Retinal pigment epithelial cell (primary cell): ENCODE measurements at regions not wholly inside any gene's neighbourhood (a gene's known extent, or its start where the extent isn't known, plus 50 kb on each side); places are given as distances from the start of the nearest gene placed in this dataset.

Source experiments
- DNase-seq: peaks from one replicate; pipeline ENCODE4 v3.0.0-alpha.2; 2010; ENCODE audit warnings: low read depth
- H3K4me3 ChIP-seq: 2 replicates; pipeline ENCODE4 v1.5.1; 2011; ENCODE audit warnings: mild to moderate bottlenecking, low read length, control low read depth, moderate library complexity
- TF ChIP-seq, protein P1 (sequence below): conservative IDR thresholded peaks from 2 replicates; pipeline ENCODE4 v1.5.1; 2011; ENCODE audit warnings: low read depth, low read length, control low read depth, inconsistent platforms

DNA sequence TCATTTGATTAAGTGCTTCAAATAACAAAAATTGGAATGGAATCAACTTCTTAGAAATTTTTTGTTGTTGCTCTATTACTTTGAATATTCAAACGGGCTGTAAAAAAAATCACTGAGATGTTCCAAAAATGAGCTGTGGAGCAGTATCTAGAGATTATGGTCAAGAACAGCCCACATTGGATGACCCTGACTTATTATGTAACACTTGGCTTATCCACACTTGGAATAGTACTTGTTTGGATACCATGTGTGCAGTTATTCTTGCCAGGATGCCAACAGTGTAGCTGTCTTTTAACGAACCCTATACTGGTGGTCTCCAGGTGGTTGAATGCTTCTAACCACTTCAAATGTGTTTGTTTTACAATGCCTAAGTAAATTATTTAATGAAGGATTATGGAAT is 64.9 kb upstream of the CAMK2D start:
- no peak for DNase-seq
- no peak overlapping the region for H3K4me3 ChIP-seq
- TF ChIP-seq, protein P1, sequence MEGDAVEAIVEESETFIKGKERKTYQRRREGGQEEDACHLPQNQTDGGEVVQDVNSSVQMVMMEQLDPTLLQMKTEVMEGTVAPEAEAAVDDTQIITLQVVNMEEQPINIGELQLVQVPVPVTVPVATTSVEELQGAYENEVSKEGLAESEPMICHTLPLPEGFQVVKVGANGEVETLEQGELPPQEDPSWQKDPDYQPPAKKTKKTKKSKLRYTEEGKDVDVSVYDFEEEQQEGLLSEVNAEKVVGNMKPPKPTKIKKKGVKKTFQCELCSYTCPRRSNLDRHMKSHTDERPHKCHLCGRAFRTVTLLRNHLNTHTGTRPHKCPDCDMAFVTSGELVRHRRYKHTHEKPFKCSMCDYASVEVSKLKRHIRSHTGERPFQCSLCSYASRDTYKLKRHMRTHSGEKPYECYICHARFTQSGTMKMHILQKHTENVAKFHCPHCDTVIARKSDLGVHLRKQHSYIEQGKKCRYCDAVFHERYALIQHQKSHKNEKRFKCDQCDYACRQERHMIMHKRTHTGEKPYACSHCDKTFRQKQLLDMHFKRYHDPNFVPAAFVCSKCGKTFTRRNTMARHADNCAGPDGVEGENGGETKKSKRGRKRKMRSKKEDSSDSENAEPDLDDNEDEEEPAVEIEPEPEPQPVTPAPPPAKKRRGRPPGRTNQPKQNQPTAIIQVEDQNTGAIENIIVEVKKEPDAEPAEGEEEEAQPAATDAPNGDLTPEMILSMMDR = no peak

DNA sequence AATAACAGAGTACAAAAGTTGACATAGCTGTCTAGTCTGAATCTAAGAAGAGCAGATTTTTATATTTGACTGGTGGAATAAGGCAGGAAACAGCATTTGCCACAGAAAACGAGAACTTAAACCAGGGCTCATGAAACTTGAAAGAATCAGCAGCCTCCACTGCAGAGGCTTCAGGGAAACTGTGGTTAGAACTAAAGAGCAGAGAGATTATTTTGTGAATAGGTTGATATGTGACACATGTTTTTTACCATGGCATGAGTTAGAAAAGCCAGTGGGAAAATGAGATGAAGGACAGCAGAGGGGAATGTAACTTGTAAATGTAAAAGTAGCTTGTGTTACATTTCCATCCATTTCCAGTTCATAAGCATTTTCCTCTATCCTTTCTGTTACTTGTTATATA is 63.7 kb upstream of the CAMK2D start:
- no peak for DNase-seq
- H3K4me3 ChIP-seq = no peak overlapping the region
- TF ChIP-seq, protein P1 = no peak

DNA sequence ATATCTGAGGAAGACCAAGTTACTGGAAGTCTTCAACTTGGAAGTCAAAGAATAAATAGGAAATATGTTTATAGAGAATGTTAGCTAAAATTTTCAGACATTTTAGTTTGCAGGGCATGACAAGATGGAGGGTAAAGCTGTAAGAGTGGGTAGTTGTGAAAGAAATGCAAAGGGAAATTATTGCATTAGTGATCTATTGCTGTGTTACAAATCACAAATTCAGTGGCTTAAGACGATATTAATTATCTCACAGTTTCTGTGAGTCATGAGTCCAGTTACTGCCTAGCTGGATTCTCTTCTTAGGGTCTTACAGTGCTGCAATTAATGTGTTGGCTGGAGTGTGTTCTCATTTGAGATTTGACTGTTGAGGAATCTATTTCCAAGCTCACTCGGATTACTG is 62.9 kb upstream of the CAMK2D start:
- H3K4me3 ChIP-seq = no peak overlapping the region
- DNase-seq = no peak
- TF ChIP-seq, protein P1 = no peak

DNA sequence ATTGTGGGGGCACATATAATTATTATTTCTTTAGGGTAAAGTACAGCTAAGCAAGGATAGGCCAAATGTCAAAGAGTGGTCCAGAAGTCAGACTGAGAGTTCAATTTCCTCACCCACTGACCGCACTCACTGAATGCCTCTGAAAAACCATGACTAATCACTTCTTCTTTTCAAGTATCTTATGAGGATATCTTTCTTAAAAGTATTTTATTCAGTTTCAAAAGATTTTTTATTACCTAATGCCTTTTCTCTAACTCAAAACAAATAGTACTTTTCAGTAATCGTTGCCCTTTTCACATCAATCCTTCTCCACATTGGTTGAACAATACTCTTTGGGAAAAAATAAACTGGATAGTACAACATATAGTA is 61.7 kb upstream of the CAMK2D start:
- DNase-seq = no peak
- TF ChIP-seq, protein P1 = no peak
- no peak overlapping the region for H3K4me3 ChIP-seq

DNA sequence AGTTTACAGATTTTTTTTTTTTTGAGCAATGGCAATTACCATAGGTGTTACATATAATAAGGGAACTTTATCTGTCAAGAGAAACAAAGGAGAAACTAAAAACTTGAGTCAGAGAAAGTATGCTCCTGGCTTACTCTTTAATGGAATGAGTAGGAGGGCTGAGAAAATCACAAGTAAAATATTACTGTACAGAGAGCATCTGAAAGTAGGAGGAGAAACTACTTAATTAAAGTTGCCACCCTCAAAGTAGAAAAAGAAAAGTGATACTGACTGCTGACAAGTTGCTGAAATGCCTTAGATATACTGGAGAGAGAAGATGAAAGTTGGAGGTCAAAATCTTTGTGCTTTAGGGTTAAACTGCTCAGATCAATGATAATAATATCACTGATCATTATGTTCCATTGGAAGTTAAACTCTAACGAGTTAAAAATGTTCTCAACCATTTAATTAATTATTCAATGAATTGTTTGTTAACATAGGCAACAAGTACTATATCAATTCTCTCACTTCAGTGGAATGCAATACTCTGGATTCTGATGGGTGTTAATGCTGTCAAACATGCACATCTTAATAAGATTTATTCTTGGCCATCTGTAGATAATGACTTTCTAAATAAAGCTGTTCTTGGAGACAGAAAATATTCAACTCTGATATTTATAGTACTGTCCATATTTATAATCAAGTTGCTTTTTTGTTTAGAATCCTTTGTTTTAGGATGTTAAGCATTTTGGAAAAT is 61.2 kb upstream of the CAMK2D start:
- no peak for DNase-seq
- TF ChIP-seq, protein P1 = no peak
- H3K4me3 ChIP-seq = no peak overlapping the region

DNA sequence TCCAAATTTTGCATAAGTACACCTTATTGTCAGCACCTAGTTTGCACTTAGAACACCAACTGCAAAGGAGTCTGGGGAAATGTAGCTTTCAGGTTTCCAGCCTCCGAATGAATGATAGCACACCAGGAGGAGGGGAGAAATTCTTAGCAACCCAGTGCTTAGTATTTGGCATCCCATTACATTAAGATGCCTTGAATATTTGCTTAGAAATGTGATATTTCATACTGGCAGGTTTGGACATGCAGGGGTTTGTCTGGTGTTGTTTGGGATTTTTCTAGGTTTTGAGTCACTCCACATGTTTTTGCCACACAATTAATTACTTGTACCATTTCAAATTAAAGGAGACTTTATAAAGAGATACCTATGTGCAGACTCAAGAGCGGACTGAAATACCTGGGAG is 60.3 kb upstream of the CAMK2D start:
- TF ChIP-seq, protein P1 = no peak
- no peak for DNase-seq

DNA sequence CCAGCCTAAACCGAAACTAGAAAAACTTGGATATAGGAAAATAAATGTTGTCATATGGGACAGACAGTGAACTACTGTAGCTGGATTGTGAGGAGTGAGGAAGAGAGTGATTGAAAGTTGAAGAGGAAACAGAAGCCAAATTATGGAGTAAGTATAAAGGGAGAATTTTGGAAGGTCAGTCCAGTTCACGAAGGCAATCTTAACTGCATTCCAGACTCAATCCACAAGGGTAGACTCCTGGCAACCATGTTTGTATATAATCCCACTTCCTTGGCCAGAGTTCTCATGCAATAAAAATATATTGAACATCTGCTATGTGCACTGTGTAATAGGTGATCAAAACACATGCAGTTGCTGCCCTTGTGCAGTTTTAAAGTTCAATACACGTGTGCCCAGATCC is 58.6 kb upstream of the CAMK2D start:
- TF ChIP-seq, protein P1 = no peak
- DNase-seq = no peak
- H3K4me3 ChIP-seq = no peak overlapping the region

More for the DNA sequence above, 60.3 kb upstream of the CAMK2D start:
- H3K4me3 ChIP-seq = no peak overlapping the region
